ENCODE measurements at regions not wholly inside any gene's neighbourhood (a gene's known extent, or its start where the extent isn't known, plus 50 kb on each side); places are given as distances from the start of the nearest gene placed in this dataset.

- TF ChIP-seq, protein P1, sequence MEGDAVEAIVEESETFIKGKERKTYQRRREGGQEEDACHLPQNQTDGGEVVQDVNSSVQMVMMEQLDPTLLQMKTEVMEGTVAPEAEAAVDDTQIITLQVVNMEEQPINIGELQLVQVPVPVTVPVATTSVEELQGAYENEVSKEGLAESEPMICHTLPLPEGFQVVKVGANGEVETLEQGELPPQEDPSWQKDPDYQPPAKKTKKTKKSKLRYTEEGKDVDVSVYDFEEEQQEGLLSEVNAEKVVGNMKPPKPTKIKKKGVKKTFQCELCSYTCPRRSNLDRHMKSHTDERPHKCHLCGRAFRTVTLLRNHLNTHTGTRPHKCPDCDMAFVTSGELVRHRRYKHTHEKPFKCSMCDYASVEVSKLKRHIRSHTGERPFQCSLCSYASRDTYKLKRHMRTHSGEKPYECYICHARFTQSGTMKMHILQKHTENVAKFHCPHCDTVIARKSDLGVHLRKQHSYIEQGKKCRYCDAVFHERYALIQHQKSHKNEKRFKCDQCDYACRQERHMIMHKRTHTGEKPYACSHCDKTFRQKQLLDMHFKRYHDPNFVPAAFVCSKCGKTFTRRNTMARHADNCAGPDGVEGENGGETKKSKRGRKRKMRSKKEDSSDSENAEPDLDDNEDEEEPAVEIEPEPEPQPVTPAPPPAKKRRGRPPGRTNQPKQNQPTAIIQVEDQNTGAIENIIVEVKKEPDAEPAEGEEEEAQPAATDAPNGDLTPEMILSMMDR (conservative IDR thresholded peaks at IDR 0.05 in 1 of 2, IDR thresholded peaks at IDR 0.05 in 1 of 2; ENCODE audit: extremely low read depth in 1 of 2, insufficient read depth in 1 of 2, low read depth in 1 of 2, low read length in 2 of 2): no peak
- TF ChIP-seq EZH2 (IDR thresholded peaks at IDR 0.05; ENCODE audit: borderline replicate concordance, low read length): no peak
Measured at GRCh38 chr20:40583205-40583604, 105.8 kb downstream of the MAFB start.
